ENCODE measurements at regions not wholly inside any gene's neighbourhood (a gene's known extent, or its start where the extent isn't known, plus 50 kb on each side); places are given as distances from the start of the nearest gene placed in this dataset.

- no peaks in the 10 kb centered on the region for H3K9me3 ChIP-seq (ENCODE audit: low read depth)
- WGBS (ENCODE audit: low lambda C conversion rate, missing lambda C conversion rate): 39% methylated on average over 2 of the region's 2 CpGs
- H3K4me2 ChIP-seq: no peak overlapping the region
- DNase-seq (ENCODE audit: low spot score): no peak
- H3K27me3 ChIP-seq: no peaks in the 10 kb centered on the region
- H4K20me1 ChIP-seq (ENCODE audit: insufficient read depth, poor library complexity, severe bottlenecking): no peaks in the 10 kb centered on the region
- H3K36me3 ChIP-seq (replicated peaks; ENCODE audit: insufficient read depth, low read depth): no peaks in the 10 kb centered on the region
- no peak overlapping the region for H3K4me3 ChIP-seq
- H3K4me1 ChIP-seq (ENCODE audit: insufficient read depth): no peaks in the 10 kb centered on the region
- H3K9me2 ChIP-seq (replicated peaks; ENCODE audit: insufficient read depth): no peaks in the 10 kb centered on the region
- H3K79me2 ChIP-seq: no peaks in the 10 kb centered on the region
- no peak overlapping the region for H2AFZ ChIP-seq
- no peak for TF ChIP-seq CTCF (IDR thresholded peaks at IDR 0.05; ENCODE audit: poor library complexity)
- no peak overlapping the region for H3K27ac ChIP-seq
These were observed 215.5 kb downstream of the POSTN start for GRCh38 chr13:37383046-37383445.

- WGBS (ENCODE audit: low lambda C conversion rate, missing lambda C conversion rate): 77% methylated on average over 2 of the region's 2 CpGs
- H3K27ac ChIP-seq: no peak overlapping the region
- no peak for DNase-seq (ENCODE audit: low spot score)
- no peak for TF ChIP-seq CTCF (IDR thresholded peaks at IDR 0.05; ENCODE audit: poor library complexity)
- TF ChIP-seq EZH2 (IDR thresholded peaks at IDR 0.05; ENCODE audit: borderline replicate concordance): no peak
- no peak for TF ChIP-seq EZH2phosphoT487 (IDR thresholded peaks at IDR 0.05; ENCODE audit: low read depth, severe bottlenecking, unreplicated experiment)
- H3K9me2 ChIP-seq (replicated peaks; ENCODE audit: insufficient read depth): no peaks in the 10 kb centered on the region
- no peaks in the 10 kb centered on the region for H4K20me1 ChIP-seq (ENCODE audit: insufficient read depth, poor library complexity, severe bottlenecking)
- H3K27me3 ChIP-seq: no peaks in the 10 kb centered on the region
- no peaks in the 10 kb centered on the region for H3K36me3 ChIP-seq (replicated peaks; ENCODE audit: insufficient read depth, low read depth)
- H3K4me1 ChIP-seq (ENCODE audit: insufficient read depth): no peaks in the 10 kb centered on the region
- H3K9me3 ChIP-seq (ENCODE audit: low read depth): no peaks in the 10 kb centered on the region
- no peak overlapping the region for H3K4me2 ChIP-seq
- no peaks in the 10 kb centered on the region for H3K79me2 ChIP-seq
- H3K4me3 ChIP-seq: no peak overlapping the region
- no peak overlapping the region for H2AFZ ChIP-seq
These were observed 216.4 kb downstream of the POSTN start for GRCh38 chr13:37382146-37382545.

GRCh38 chr13:37381502-37381901 is 217.1 kb downstream of the POSTN start:
- Histone ChIP-seq H3K36me3 (replicated peaks; ENCODE audit: insufficient read depth, low read depth) (no peaks in the 10 kb centered on the region), H3K9me2 (replicated peaks; ENCODE audit: insufficient read depth) (no peaks in the 10 kb centered on the region), H4K20me1 (ENCODE audit: insufficient read depth, poor library complexity, severe bottlenecking) (no peaks in the 10 kb centered on the region), H3K79me2 (no peaks in the 10 kb centered on the region), H3K9me3 (ENCODE audit: low read depth) (no peaks in the 10 kb centered on the region), H3K4me1 (ENCODE audit: insufficient read depth) (no peaks in the 10 kb centered on the region), H3K4me2 (no peak overlapping the region), H2AFZ (no peak overlapping the region), H3K27ac (no peak overlapping the region), H3K4me3 (no peak overlapping the region), H3K27me3 (no peaks in the 10 kb centered on the region)
- TF ChIP-seq EZH2 (IDR thresholded peaks at IDR 0.05; ENCODE audit: borderline replicate concordance): no peak
- no peak for TF ChIP-seq EZH2phosphoT487 (IDR thresholded peaks at IDR 0.05; ENCODE audit: low read depth, severe bottlenecking, unreplicated experiment)
- TF ChIP-seq CTCF (IDR thresholded peaks at IDR 0.05; ENCODE audit: poor library complexity): no peak
- 79% methylated on average over 1 of the region's 1 CpG for WGBS (ENCODE audit: low lambda C conversion rate, missing lambda C conversion rate)
- no peak for DNase-seq (ENCODE audit: low spot score)

GRCh38 chr13:37379841-37380240 is 218.7 kb downstream of the POSTN start:
- Histone ChIP-seq H3K9me2 (replicated peaks; ENCODE audit: insufficient read depth) (no peaks in the 10 kb centered on the region), H3K36me3 (replicated peaks; ENCODE audit: insufficient read depth, low read depth) (no peaks in the 10 kb centered on the region)
- WGBS (ENCODE audit: low lambda C conversion rate, missing lambda C conversion rate): 63% methylated on average over 4 of the region's 4 CpGs

More at GRCh38 chr13:37379841-37380240, 218.7 kb downstream of the POSTN start:
- DNase-seq (ENCODE audit: low spot score): no peak
- Histone ChIP-seq H3K4me1 (ENCODE audit: insufficient read depth) (no peaks in the 10 kb centered on the region), H2AFZ (no peak overlapping the region), H4K20me1 (ENCODE audit: insufficient read depth, poor library complexity, severe bottlenecking) (no peaks in the 10 kb centered on the region), H3K79me2 (no peaks in the 10 kb centered on the region), H3K4me2 (no peak overlapping the region), H3K27ac (no peak overlapping the region), H3K27me3 (no peaks in the 10 kb centered on the region), H3K4me3 (no peak overlapping the region), H3K9me3 (ENCODE audit: low read depth) (no peaks in the 10 kb centered on the region)
- TF ChIP-seq CTCF (IDR thresholded peaks at IDR 0.05; ENCODE audit: poor library complexity): no peak
- no peak for TF ChIP-seq EZH2phosphoT487 (IDR thresholded peaks at IDR 0.05; ENCODE audit: low read depth, severe bottlenecking, unreplicated experiment)
- no peak for TF ChIP-seq EZH2 (IDR thresholded peaks at IDR 0.05; ENCODE audit: borderline replicate concordance)

Data from hepatocyte (in vitro differentiated cells).